ENCODE measurements at regions not wholly inside any gene's neighbourhood (a gene's known extent, or its start where the extent isn't known, plus 50 kb on each side); places are given as distances from the start of the nearest gene placed in this dataset.

DNA sequence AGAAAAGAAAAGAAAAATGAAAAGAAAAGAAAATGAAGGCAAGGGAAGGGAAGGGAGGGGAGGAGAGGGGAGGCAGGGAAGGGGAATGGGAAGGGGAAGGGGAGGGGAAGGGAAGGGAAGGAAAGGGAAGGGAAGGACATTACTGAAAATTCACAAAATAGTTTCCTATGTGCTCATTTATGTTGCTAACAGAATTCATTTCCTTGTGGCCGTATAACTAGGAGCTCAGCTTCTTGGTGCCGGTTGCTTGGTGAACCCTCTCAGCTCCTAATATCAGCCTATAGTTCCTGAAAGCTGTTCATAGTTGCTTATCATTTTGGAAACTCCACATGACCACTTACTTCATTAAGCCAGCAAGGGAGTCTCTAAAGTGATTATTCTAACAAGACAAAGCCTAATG lies 379.8 kb upstream of the TMEFF2 start:
- DNase-seq (ENCODE audit: unreplicated experiment) = no peak
- TF ChIP-seq, protein P1, sequence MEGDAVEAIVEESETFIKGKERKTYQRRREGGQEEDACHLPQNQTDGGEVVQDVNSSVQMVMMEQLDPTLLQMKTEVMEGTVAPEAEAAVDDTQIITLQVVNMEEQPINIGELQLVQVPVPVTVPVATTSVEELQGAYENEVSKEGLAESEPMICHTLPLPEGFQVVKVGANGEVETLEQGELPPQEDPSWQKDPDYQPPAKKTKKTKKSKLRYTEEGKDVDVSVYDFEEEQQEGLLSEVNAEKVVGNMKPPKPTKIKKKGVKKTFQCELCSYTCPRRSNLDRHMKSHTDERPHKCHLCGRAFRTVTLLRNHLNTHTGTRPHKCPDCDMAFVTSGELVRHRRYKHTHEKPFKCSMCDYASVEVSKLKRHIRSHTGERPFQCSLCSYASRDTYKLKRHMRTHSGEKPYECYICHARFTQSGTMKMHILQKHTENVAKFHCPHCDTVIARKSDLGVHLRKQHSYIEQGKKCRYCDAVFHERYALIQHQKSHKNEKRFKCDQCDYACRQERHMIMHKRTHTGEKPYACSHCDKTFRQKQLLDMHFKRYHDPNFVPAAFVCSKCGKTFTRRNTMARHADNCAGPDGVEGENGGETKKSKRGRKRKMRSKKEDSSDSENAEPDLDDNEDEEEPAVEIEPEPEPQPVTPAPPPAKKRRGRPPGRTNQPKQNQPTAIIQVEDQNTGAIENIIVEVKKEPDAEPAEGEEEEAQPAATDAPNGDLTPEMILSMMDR (IDR thresholded peaks at IDR 0.05; ENCODE audit: unreplicated experiment) = no peak
- BruUV-seq (replicated peaks) = no TSS peak
- Mint-ChIP-seq H3K9me3 (ENCODE audit: unreplicated experiment) (no peaks in the 10 kb centered on the region), H3K27me3 (ENCODE audit: insufficient read depth, unreplicated experiment) (no peaks in the 10 kb centered on the region), H3K4me3 (ENCODE audit: unreplicated experiment) (no peak overlapping the region), H3K36me3 (ENCODE audit: insufficient read depth, unreplicated experiment) (no peaks in the 10 kb centered on the region), H3K27ac (ENCODE audit: low read depth, unreplicated experiment) (no peak overlapping the region), H3K4me1 (ENCODE audit: insufficient read depth, unreplicated experiment) (peaks cover 5% of the 10 kb centered on the region)
- ChIA-PET CTCF (no interaction called here), POLR2A (no interaction called here)
- intact Hi-C loops (cut with micrococcal nuclease) = no loop called here

DNA sequence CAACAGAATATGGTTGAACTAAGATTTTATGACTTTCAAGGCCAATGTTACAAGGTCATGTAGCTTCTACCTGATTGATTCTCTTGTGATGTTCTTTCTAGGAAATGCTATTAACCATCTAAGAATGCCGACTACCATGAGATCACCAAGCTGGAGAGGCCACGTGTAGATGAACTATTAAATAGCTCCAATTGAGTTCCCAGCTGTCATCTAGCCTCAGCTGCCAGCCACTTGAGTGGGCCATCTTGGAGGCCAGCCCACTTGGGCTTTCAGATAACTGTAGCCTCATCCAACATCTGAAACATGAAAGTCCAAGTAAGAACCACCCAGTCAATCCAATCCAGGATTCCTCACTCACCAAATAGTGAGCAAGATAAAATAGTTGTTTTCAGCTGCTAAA lies 376.9 kb upstream of the TMEFF2 start:
- POLR2A ChIA-PET = no interaction called here
- BruUV-seq (replicated peaks) = no TSS peak
- no peak for DNase-seq (ENCODE audit: unreplicated experiment)

DNA sequence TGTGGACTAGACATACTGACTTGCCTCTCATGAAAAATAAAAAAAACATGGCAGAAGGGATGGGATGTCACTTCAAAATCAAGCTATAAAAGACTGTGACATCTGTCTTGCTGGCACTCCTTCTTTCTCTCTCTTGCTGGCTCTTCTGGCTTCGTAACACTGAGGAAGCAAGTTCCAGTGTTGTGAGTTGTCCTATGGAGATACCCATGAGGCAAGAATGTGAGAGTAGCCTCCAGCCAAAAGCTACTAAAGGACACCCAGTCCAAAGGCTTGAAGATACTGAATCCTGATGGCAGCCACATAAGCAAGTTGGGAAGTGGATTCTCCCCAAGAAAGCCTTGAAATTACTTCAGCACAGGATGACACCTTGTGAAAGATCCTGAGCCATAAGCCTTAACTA lies 376.1 kb upstream of the TMEFF2 start:
- ChIA-PET POLR2A (interaction anchor here (0.7 kb wide), 1 partner anchor 1014 kb away, joined by 3 read pairs; no protein-coding TSS in a partner anchor), CTCF (interaction anchor here (0.8 kb wide), 1 partner anchor 16 kb away, joined by 4 read pairs; no protein-coding TSS in a partner anchor)
- Mint-ChIP-seq H3K27me3 (ENCODE audit: insufficient read depth, unreplicated experiment) (no peaks in the 10 kb centered on the region), H3K4me3 (ENCODE audit: unreplicated experiment) (no peak overlapping the region), H3K4me1 (ENCODE audit: insufficient read depth, unreplicated experiment) (no peaks in the 10 kb centered on the region), H3K9me3 (ENCODE audit: unreplicated experiment) (no peaks in the 10 kb centered on the region), H3K27ac (ENCODE audit: low read depth, unreplicated experiment) (no peak overlapping the region), H3K36me3 (ENCODE audit: insufficient read depth, unreplicated experiment) (no peaks in the 10 kb centered on the region)
- DNase-seq (ENCODE audit: unreplicated experiment) = no peak
- no TSS peak for BruUV-seq (replicated peaks)
- intact Hi-C loops (cut with micrococcal nuclease) = no loop called here
- TF ChIP-seq, protein P1 (IDR thresholded peaks at IDR 0.05; ENCODE audit: unreplicated experiment) = no peak

More for the DNA sequence above, 376.9 kb upstream of the TMEFF2 start:
- TF ChIP-seq, protein P1 (IDR thresholded peaks at IDR 0.05; ENCODE audit: unreplicated experiment) = no peak
- Mint-ChIP-seq H3K4me1 (ENCODE audit: insufficient read depth, unreplicated experiment) (no peaks in the 10 kb centered on the region), H3K4me3 (ENCODE audit: unreplicated experiment) (no peak overlapping the region), H3K9me3 (ENCODE audit: unreplicated experiment) (no peaks in the 10 kb centered on the region), H3K27ac (ENCODE audit: low read depth, unreplicated experiment) (no peak overlapping the region), H3K36me3 (ENCODE audit: insufficient read depth, unreplicated experiment) (no peaks in the 10 kb centered on the region), H3K27me3 (ENCODE audit: insufficient read depth, unreplicated experiment) (no peaks in the 10 kb centered on the region)
- CTCF ChIA-PET = interaction anchor here (0.7 to 0.8 kb wide), 2 partner anchors 17 to 1172 kb away, joined by 3 to 4 read pairs; no protein-coding TSS in a partner anchor
- intact Hi-C loops (cut with micrococcal nuclease) = no loop called here

DNA sequence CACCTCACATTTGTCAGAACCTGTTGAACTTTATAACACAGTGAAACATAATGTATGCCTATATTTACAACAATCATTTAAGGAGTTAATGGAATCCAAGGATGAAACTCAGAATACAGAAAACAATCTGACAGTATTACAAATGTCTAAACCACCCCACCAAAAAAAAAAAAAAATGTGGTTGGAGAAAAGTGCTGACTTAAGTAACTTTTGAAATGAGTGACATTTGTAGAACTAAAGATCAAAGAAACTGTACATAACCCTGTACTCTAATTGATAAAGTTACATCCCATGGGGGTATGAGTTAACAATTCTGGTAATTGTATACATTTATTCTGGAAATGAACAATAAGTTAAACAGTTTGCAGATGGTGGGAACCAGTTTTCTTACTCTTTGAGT lies 372.1 kb upstream of the TMEFF2 start:
- TF ChIP-seq, protein P1 (IDR thresholded peaks at IDR 0.05; ENCODE audit: unreplicated experiment) = no peak
- H3K27ac Mint-ChIP-seq (ENCODE audit: low read depth, unreplicated experiment) = no peak overlapping the region
- ChIA-PET POLR2A (interaction anchor here (0.8 kb wide), 1 partner anchor 13 kb away, joined by 6 read pairs; no protein-coding TSS in a partner anchor), CTCF (no interaction called here)
- H3K4me1 Mint-ChIP-seq (ENCODE audit: insufficient read depth, unreplicated experiment) = no peaks in the 10 kb centered on the region
- H3K27me3 Mint-ChIP-seq (ENCODE audit: insufficient read depth, unreplicated experiment) = no peaks in the 10 kb centered on the region
- H3K4me3 Mint-ChIP-seq (ENCODE audit: unreplicated experiment) = no peak overlapping the region
- no peaks in the 10 kb centered on the region for H3K9me3 Mint-ChIP-seq (ENCODE audit: unreplicated experiment)
- no TSS peak for BruUV-seq (replicated peaks)
- no peaks in the 10 kb centered on the region for H3K36me3 Mint-ChIP-seq (ENCODE audit: insufficient read depth, unreplicated experiment)
- intact Hi-C loops (cut with micrococcal nuclease) = no loop called here
- no peak for DNase-seq (ENCODE audit: unreplicated experiment)
